Sigmoid colon (tissue), 6 donors: ENCODE measurements at regions not wholly inside any gene's neighbourhood (a gene's known extent, or its start where the extent isn't known, plus 50 kb on each side); places are given as distances from the start of the nearest gene placed in this dataset.

Experiments used
- DNase-seq: peaks from one replicate; pipeline ENCODE4 v3.0.0-alpha.2; 2019
- H3K27ac ChIP-seq, 4 donors: fragments of 200-600 bp; sonication (generic); one replicate each; pipeline ENCODE4 v1.5.1; 2016 to 2019; ENCODE audit warnings: mild to moderate bottlenecking in 1 of 4
- H3K27me3 ChIP-seq, 3 donors: fragments of 200-600 bp; sonication (generic); one replicate each; pipeline ENCODE4 v1.5.1; 2019; ENCODE audit warnings: mild to moderate bottlenecking in 1 of 3
- H3K36me3 ChIP-seq, 4 donors: fragments of 200-600 bp; sonication (generic); one replicate each; pipeline ENCODE4 v1.5.1; 2016 to 2019
- H3K4me1 ChIP-seq, 4 donors: fragments of 200-600 bp; sonication (generic); one replicate each; pipeline ENCODE4 v1.5.1; 2017 to 2019
- H3K4me3 ChIP-seq, 4 donors: fragments of 200-600 bp; sonication (generic); one replicate each; pipeline ENCODE4 v1.5.1; 2017 to 2019; ENCODE audit warnings: mild to moderate bottlenecking in 2 of 4, moderate library complexity in 1 of 4
- H3K9me3 ChIP-seq, 4 donors: fragments of 200-600 bp in 3 of 4; sonication (generic) in 3 of 4; one replicate each; pipeline versions ENCODE4 v1.5.1 to v1.6.1; 2013 to 2019
- CTCF ChIP-seq, 4 experiments: fragments of 450-650 bp in 3 of 4; fragments of 200-600 bp in 1 of 4; IDR thresholded peaks; one replicate each; pipeline ENCODE4 v1.5.1; 2016 to 2019; ENCODE audit warnings: antibody characterized with exemption in 4 of 4, mild to moderate bottlenecking in 3 of 4, moderate library complexity in 2 of 4
- EP300 ChIP-seq, 4 donors: sonication (generic); formaldehyde crosslinking; IDR thresholded peaks; one replicate each; pipeline ENCODE4 v1.6.1; 2017; ENCODE audit warnings: antibody characterized with exemption in 4 of 4
- POLR2A ChIP-seq, 2 donors: fragments of 450-650 bp; IDR thresholded peaks; one replicate each; pipeline ENCODE4 v1.6.1; 2016; ENCODE audit warnings: antibody characterized with exemption in 2 of 2, mild to moderate bottlenecking in 2 of 2, moderate library complexity in 2 of 2
- POLR2AphosphoS5 ChIP-seq, 4 donors: sonication (generic); formaldehyde crosslinking; IDR thresholded peaks; one replicate each; pipeline ENCODE4 v1.6.1; 2017; ENCODE audit warnings: antibody characterized with exemption in 4 of 4
- WGBS, 2 donors: extraction: QIAGEN DNeasy Blood & Tissue Kit; methylation state at CpG; one replicate each; pipeline ENCODE4 v1.1.7; 2013; 5-methylcytosine and 5-hydroxymethylcytosine counted together
- intact Hi-C: fragments of 100-400 bp; cut with DNase I; formaldehyde crosslinking; loops from one replicate; pipeline ENCODE4 v1.15.1; 2023
- donor health status: healthy with polysubstance abuse.
- donor health status: healthy.

DNA sequence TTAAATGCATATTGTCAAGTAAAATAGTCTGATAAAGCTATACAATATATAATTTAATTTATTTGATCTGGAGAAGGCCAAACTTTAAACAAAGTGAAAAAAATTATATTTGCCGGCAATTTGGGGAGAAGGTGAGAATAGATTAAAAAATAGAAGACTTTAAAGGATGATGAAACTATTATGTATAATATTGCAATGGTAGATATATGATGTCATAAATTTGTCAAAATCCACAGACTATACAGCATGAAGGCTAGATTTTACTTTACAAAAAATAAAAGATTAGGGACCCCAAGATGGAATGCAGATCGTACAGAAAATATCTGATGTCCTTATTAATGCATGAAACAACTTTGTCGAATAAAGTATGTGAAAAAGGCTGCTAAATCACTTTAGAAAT is 67.3 kb upstream of the MAL start:
- Histone ChIP-seq H3K27me3 (peaks cover 0 to 29% (median 0%) of the 10 kb centered on the region in 3 donors), H3K4me1 (no peaks in the 10 kb centered on the region), H3K36me3 (no peaks in the 10 kb centered on the region), H3K27ac (no peak overlapping the region), H3K4me3 (no peak overlapping the region), H3K9me3 (no peaks in the 10 kb centered on the region)
- no peak for DNase-seq
- 87 to 91% methylated on average over 3 of the region's 3 CpGs for WGBS, 2 donors
- no peak for TF ChIP-seq CTCF (IDR thresholded peaks at IDR 0.05)
- no peak for TF ChIP-seq POLR2AphosphoS5 (IDR thresholded peaks at IDR 0.05)
- no peak for TF ChIP-seq EP300 (IDR thresholded peaks at IDR 0.05)
- no peak for TF ChIP-seq POLR2A (IDR thresholded peaks at IDR 0.05)
- intact Hi-C loops: no loop called here

DNA sequence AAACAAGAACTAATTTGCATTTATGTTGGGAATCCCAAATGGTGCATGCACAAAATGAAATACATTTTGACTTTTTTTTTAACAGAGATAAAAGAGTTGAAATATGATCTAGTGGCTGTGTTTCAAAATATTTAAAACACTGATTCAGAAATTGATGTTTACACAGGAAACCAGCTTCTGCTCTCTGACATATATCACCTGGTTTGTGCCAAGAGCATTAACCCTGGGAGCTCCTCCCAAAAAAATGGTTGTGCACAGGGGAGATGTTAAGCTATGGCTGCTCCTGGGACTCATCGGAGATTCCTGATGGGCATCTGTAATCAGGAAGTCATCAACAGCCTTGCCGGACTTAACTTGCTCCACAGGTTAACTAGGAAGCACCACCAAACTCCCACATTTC is 65.2 kb upstream of the MAL start:
- Histone ChIP-seq H3K4me3 (no peak overlapping the region), H3K27me3 (peaks cover 0 to 24% (median 0%) of the 10 kb centered on the region in 3 donors), H3K4me1 (no peaks in the 10 kb centered on the region), H3K36me3 (no peaks in the 10 kb centered on the region), H3K9me3 (no peaks in the 10 kb centered on the region), H3K27ac (no peak overlapping the region)
- no peak for DNase-seq
- intact Hi-C loops: no loop called here
- WGBS, 2 donors: 57 to 67% methylated on average over 2 of the region's 2 CpGs
- TF ChIP-seq CTCF (IDR thresholded peaks at IDR 0.05): no peak
- no peak for TF ChIP-seq POLR2A (IDR thresholded peaks at IDR 0.05)
- no peak for TF ChIP-seq EP300 (IDR thresholded peaks at IDR 0.05)
- TF ChIP-seq POLR2AphosphoS5 (IDR thresholded peaks at IDR 0.05): no peak

- H3K27ac ChIP-seq: no peak overlapping the region
- H3K4me3 ChIP-seq: no peak overlapping the region
- WGBS, 2 donors: 61 to 77% methylated on average over 4 of the region's 4 CpGs
- intact Hi-C loops: no loop called here
- TF ChIP-seq CTCF (IDR thresholded peaks at IDR 0.05): no peak
- no peak for TF ChIP-seq POLR2A (IDR thresholded peaks at IDR 0.05)
- no peak for TF ChIP-seq POLR2AphosphoS5 (IDR thresholded peaks at IDR 0.05)
- no peak for TF ChIP-seq EP300 (IDR thresholded peaks at IDR 0.05)
- DNase-seq: no peak
- H3K9me3 ChIP-seq: no peaks in the 10 kb centered on the region
- H3K4me1 ChIP-seq: no peaks in the 10 kb centered on the region
- H3K27me3 ChIP-seq: peaks cover 0 to 24% (median 0%) of the 10 kb centered on the region in 3 donors
- H3K36me3 ChIP-seq: no peaks in the 10 kb centered on the region
Observed at GRCh38 chr2:94960751-94961150, 64.8 kb upstream of the MAL start.

DNA sequence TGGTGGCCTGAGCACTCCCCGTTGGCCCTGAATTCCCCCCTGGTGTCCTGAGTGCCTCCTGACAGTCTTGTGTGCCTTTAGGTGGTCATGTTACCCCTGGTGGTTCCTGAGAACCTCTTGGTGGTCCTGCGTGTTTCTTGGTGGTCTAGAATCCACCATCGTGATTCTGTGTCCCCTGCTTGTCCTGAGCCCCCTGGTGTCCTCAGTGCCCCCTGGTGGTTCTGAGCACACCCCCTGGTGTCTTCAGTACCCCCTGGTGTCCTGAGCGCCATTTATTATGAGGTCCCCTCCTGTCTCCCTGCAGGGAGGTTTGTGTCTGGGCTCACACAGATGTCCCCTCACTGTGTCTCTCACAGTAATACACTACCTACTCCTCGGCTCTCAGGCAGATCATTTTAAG is 61.3 kb upstream of the MAL start:
- Histone ChIP-seq H3K27me3 (peaks cover 0 to 7% (median 0%) of the 10 kb centered on the region in 3 donors), H3K4me1 (no peaks in the 10 kb centered on the region), H3K9me3 (no peaks in the 10 kb centered on the region), H3K4me3 (no peak overlapping the region), H3K27ac (no peak overlapping the region), H3K36me3 (no peaks in the 10 kb centered on the region)
- intact Hi-C loops: no loop called here
- WGBS, 2 donors: 65 to 75% methylated on average over 5 of the region's 5 CpGs
- no peak for TF ChIP-seq EP300 (IDR thresholded peaks at IDR 0.05)
- TF ChIP-seq POLR2AphosphoS5 (IDR thresholded peaks at IDR 0.05): no peak
- no peak for TF ChIP-seq CTCF (IDR thresholded peaks at IDR 0.05)
- no peak for TF ChIP-seq POLR2A (IDR thresholded peaks at IDR 0.05)
- no peak for DNase-seq

DNA sequence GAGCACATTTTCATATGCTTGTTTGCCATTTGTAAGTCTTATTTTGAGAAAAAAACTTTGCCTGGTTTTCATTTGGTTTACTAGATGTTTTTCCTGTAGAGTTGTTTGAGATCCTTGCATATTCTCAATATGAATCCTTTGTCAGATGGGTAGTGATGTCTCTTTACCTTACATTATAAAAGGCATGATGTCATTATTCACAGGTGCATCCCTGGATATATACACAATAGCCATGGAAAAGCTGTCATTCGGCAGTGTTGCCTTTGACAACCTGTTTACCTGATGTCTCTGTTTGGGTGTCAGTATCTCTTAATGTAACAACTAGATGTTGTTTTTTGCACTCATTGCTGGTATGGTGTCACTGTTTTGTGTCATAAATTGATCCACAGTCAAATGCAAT is 58.8 kb upstream of the MAL start:
- intact Hi-C loops: no loop called here

More for the DNA sequence above, 58.8 kb upstream of the MAL start:
- DNase-seq: no peak
- H3K4me3 ChIP-seq: no peak overlapping the region
- H3K27me3 ChIP-seq: peaks cover 0 to 16% (median 0%) of the 10 kb centered on the region in 3 donors
- H3K9me3 ChIP-seq: no peaks in the 10 kb centered on the region
- H3K27ac ChIP-seq: no peak overlapping the region
- H3K4me1 ChIP-seq: no peaks in the 10 kb centered on the region
- WGBS, 2 donors: 90% methylated on average over 1 of the region's 1 CpG
- no peaks in the 10 kb centered on the region for H3K36me3 ChIP-seq
- TF ChIP-seq EP300 (IDR thresholded peaks at IDR 0.05) (no peak), POLR2AphosphoS5 (IDR thresholded peaks at IDR 0.05) (no peak)
